ENCODE measurements at regions not wholly inside any gene's neighbourhood (a gene's known extent, or its start where the extent isn't known, plus 50 kb on each side); places are given as distances from the start of the nearest gene placed in this dataset.
"Not testable (repeated sequence)": the region's sequence is repeated elsewhere in the genome, so short reads cannot be mapped to it uniquely, and the experiment has no call there.

GRCh38 chr13:52234928-52235327, 75.5 kb upstream of the NEK3 start:
- TF ChIP-seq CTCF, EP300, POLR2A, POLR2AphosphoS5 (IDR thresholded peaks at IDR 0.05): not testable (repeated sequence)
